ENCODE measurements at regions not wholly inside any gene's neighbourhood (a gene's known extent, or its start where the extent isn't known, plus 50 kb on each side); places are given as distances from the start of the nearest gene placed in this dataset.
"Not testable (repeated sequence)": the region's sequence is repeated elsewhere in the genome, so short reads cannot be mapped to it uniquely, and the experiment has no call there.

DNA sequence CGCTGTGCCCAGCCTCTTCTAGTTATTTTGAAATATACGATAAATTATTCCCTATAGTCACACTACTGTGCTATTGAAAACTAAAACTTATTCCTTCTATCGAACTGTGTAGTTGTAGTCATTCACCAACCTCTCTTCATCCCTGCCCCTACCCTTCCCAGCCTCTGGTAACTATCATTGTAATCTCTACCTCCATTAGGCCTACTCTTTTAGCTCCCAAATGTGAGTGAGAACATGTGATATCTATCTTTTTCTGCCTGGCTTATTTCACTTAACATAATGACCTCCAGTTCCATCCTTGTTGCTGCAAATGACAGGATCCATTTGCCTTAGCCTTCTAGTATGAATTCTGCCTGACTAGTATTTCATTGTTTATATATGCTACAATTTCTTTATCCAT, 127.4 kb downstream of the PSAT1 start:
- no peaks in the 10 kb centered on the region for H3K36me3 ChIP-seq (ENCODE audit: insufficient read depth, low read length)
- H3K27ac ChIP-seq (ENCODE audit: low read depth, low read length) = no peak overlapping the region
- CTCF ChIA-PET = no interaction called here
- no peaks in the 10 kb centered on the region for H3K4me1 ChIP-seq (ENCODE audit: insufficient read depth, low read length)
- H3K9me3 ChIP-seq (ENCODE audit: low read length) = no peaks in the 10 kb centered on the region
- Mint-ChIP-seq H3K4me3 (no peak overlapping the region), H3K9me3 (peaks cover 0 to 7% (median 3%) of the 10 kb centered on the region in 5 donors), H3K27me3 (peaks cover 0 to 15% of the 10 kb centered on the region in 2 donors), H3K4me1 (peaks cover 0 to 8% (median 0%) of the 10 kb centered on the region in 3 donors), H3K36me3 (no peaks in the 10 kb centered on the region), H3K27ac (no peak overlapping the region)
- H3K4me3 ChIP-seq (ENCODE audit: low read length) = no peak overlapping the region
- POLR2A ChIA-PET = no interaction called here
- H3K27me3 ChIP-seq (ENCODE audit: insufficient read depth, low read length, poor library complexity, severe bottlenecking) = no peaks in the 10 kb centered on the region
- no peak for DNase-seq

DNA sequence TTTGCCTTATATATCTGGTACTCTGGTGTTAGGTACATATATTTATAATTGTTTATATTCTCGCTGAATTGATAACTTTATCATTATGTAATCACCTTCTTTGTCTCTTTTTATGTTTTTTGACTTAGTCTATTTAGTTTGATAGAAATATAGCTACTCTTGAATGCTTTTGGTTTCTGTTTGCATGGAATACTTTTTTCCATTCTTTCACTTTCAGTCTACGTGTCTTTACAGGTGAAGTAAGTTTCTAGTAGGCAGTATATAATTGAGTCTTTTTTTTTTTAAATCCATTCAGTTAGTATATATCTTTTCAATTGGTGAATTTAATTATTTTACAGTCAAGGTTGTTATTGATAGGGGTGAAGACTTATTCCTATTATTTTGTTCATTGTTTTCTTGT, 131.7 kb downstream of the PSAT1 start:
- Histone ChIP-seq H3K27me3 (ENCODE audit: insufficient read depth, low read length, poor library complexity, severe bottlenecking) (no peaks in the 10 kb centered on the region), H3K36me3 (ENCODE audit: insufficient read depth, low read length) (no peaks in the 10 kb centered on the region), H3K27ac (ENCODE audit: low read depth, low read length) (no peak overlapping the region), H3K4me1 (ENCODE audit: insufficient read depth, low read length) (no peaks in the 10 kb centered on the region), H3K4me3 (ENCODE audit: low read length) (no peak overlapping the region), H3K9me3 (ENCODE audit: low read length) (no peaks in the 10 kb centered on the region)
- H3K4me3 Mint-ChIP-seq = no peak overlapping the region
- peaks cover 0 to 8% (median 0%) of the 10 kb centered on the region in 3 donors for H3K4me1 Mint-ChIP-seq
- peaks cover 0 to 4% (median 0%) of the 10 kb centered on the region in 3 donors for H3K36me3 Mint-ChIP-seq
- no peak overlapping the region for H3K27ac Mint-ChIP-seq
- DNase-seq = no peak
- CTCF ChIA-PET = no interaction called here
- POLR2A ChIA-PET = no interaction called here
- H3K9me3 Mint-ChIP-seq = peaks cover 0 to 9% (median 7%) of the 10 kb centered on the region in 5 donors
- peaks cover 3 to 12% of the 10 kb centered on the region in 2 donors for H3K27me3 Mint-ChIP-seq

DNA sequence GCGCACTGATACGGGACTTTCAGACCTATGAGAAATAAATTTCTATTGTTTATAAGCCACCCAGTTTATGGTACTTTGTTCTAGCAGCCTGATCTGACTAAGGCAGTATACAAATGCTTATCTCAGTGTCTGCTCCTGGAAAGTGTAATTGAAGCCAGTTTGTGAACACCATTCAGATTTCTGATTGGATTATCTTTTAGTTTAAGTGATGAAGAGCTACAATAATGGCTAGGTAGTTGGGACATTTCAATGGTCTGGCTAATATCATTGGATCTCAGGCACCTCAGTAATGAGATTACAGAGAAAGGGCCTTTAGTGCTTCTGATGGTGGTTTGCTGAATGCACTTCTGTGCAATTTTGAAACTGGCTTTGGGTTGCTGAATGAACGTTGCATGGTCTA, 133.5 kb downstream of the PSAT1 start:
- POLR2A ChIA-PET = no interaction called here
- Histone ChIP-seq H3K9me3 (ENCODE audit: low read length) (no peaks in the 10 kb centered on the region), H3K4me1 (ENCODE audit: insufficient read depth, low read length) (no peaks in the 10 kb centered on the region), H3K4me3 (ENCODE audit: low read length) (no peak overlapping the region), H3K27ac (ENCODE audit: low read depth, low read length) (no peak overlapping the region), H3K27me3 (ENCODE audit: insufficient read depth, low read length, poor library complexity, severe bottlenecking) (no peaks in the 10 kb centered on the region), H3K36me3 (ENCODE audit: insufficient read depth, low read length) (no peaks in the 10 kb centered on the region)
- Mint-ChIP-seq H3K27ac (peak overlapping the region in 1 of 8 donors; percentile 2), H3K9me3 (peaks cover 0 to 9% (median 7%) of the 10 kb centered on the region in 5 donors), H3K36me3 (peaks cover 0 to 4% (median 0%) of the 10 kb centered on the region in 3 donors), H3K27me3 (peaks cover 3 to 20% of the 10 kb centered on the region in 2 donors), H3K4me3 (no peak overlapping the region), H3K4me1 (peaks cover 0 to 8% (median 0%) of the 10 kb centered on the region in 3 donors)
- DNase-seq = no peak
- CTCF ChIA-PET = interaction anchor here (1.0 kb wide), 2 partner anchors 9 kb away, joined by 3 to 4 read pairs; no protein-coding TSS in a partner anchor

DNA sequence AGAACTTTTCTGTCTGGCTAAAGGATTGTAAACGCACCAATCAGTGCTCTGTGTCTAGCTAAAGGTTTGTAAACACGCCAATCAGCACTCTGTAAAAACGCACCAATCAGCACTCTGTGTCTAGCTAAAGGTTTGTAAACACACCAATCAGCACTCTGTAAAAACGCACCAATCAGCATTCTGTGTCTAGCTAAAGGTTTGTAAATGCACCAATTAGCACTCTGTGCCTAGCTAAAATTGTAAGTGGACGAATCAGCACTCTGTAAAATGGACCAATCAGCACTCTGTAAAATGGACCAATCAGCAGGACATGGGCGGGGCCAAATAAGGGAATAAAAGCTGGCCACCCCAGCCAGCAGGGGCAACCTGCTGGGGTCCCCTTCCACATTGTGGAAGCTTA, 134.1 kb downstream of the PSAT1 start:
- H3K36me3 Mint-ChIP-seq; DNase-seq; POLR2A ChIA-PET; H3K27me3 ChIP-seq (ENCODE audit: insufficient read depth, low read length, poor library complexity, severe bottlenecking); H3K9me3 Mint-ChIP-seq; H3K9me3 ChIP-seq (ENCODE audit: low read length); H3K27ac Mint-ChIP-seq; H3K36me3 ChIP-seq (ENCODE audit: insufficient read depth, low read length); H3K4me1 Mint-ChIP-seq; H3K27ac ChIP-seq (ENCODE audit: low read depth, low read length); H3K4me3 ChIP-seq (ENCODE audit: low read length); H3K4me1 ChIP-seq (ENCODE audit: insufficient read depth, low read length): not testable (repeated sequence)
- Mint-ChIP-seq H3K4me3 (peak overlapping the region in 1 of 7 donors; percentile 4), H3K27me3 (peaks cover 3 to 20% of the 10 kb centered on the region in 2 donors)
- CTCF ChIA-PET = interaction anchor here (1.0 kb wide), 2 partner anchors 8 to 9 kb away, joined by 3 to 4 read pairs; no protein-coding TSS in a partner anchor

DNA sequence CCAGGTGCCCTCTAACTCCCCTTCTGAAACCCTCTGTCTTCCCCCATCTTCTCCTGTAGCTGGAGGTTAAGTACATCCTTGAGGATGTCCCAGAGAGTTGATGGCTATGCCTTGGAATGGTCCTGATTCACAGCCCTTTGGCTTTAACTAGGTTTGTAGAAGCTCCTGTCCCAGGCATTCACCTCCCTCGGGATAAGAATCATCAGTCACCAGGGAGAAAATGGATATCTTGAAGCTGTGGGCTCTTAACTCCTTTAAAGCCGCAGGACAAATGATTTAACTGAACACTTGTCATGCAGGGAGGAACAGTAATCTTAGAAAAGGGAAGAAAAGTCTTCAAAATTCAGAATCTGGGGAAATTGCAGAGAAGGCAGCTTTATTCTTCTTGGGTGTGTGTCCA, 139.9 kb downstream of the PSAT1 start:
- Histone ChIP-seq H3K27me3 (ENCODE audit: insufficient read depth, low read length, poor library complexity, severe bottlenecking) (no peaks in the 10 kb centered on the region), H3K27ac (ENCODE audit: low read depth, low read length) (no peak overlapping the region), H3K4me3 (ENCODE audit: low read length) (no peak overlapping the region), H3K4me1 (ENCODE audit: insufficient read depth, low read length) (no peaks in the 10 kb centered on the region), H3K9me3 (ENCODE audit: low read length) (no peaks in the 10 kb centered on the region), H3K36me3 (ENCODE audit: insufficient read depth, low read length) (no peaks in the 10 kb centered on the region)
- ChIA-PET POLR2A (no interaction called here), CTCF (no interaction called here)
- DNase-seq = no peak
- H3K27me3 Mint-ChIP-seq = peaks cover 13 to 35% of the 10 kb centered on the region in 2 donors
- H3K27ac Mint-ChIP-seq = no peak overlapping the region
- peaks cover 4 to 8% (median 5%) of the 10 kb centered on the region in 3 donors for H3K4me1 Mint-ChIP-seq
- H3K9me3 Mint-ChIP-seq = peaks cover 0 to under 1% (median 0%) of the 10 kb centered on the region in 5 donors
- H3K36me3 Mint-ChIP-seq = no peaks in the 10 kb centered on the region
- H3K4me3 Mint-ChIP-seq = no peak overlapping the region

DNA sequence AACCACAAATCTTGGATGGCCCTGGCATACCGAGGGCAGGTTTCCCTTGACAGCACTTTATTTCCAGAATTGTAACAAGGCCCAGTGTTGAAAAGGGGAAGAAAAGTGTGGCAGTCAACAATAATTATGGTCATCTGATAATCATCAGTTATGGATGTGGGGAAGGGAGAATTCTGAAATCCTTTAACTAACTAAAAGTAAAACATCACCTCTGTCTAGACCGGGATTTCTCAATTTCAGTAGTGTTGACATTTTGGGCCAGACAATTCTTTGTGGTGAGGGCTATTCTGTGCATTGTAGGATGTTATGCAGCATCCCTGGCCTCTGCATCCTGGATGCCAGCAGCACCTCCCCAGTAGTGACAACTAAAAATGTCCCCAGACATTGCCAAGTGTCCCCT, 140.4 kb downstream of the PSAT1 start:
- Histone ChIP-seq H3K4me1 (ENCODE audit: insufficient read depth, low read length) (no peaks in the 10 kb centered on the region), H3K27ac (ENCODE audit: low read depth, low read length) (no peak overlapping the region), H3K27me3 (ENCODE audit: insufficient read depth, low read length, poor library complexity, severe bottlenecking) (no peaks in the 10 kb centered on the region), H3K9me3 (ENCODE audit: low read length) (no peaks in the 10 kb centered on the region), H3K4me3 (ENCODE audit: low read length) (no peak overlapping the region), H3K36me3 (ENCODE audit: insufficient read depth, low read length) (no peaks in the 10 kb centered on the region)
- no peaks in the 10 kb centered on the region for H3K9me3 Mint-ChIP-seq
- no peak overlapping the region for H3K4me3 Mint-ChIP-seq
- CTCF ChIA-PET = interaction anchor here (1.0 to 2.8 kb wide), 3 partner anchors 9 to 25 kb away, joined by 3 to 16 read pairs (median 5); no protein-coding TSS in a partner anchor
- POLR2A ChIA-PET = no interaction called here
- no peak overlapping the region for H3K27ac Mint-ChIP-seq
- no peak for DNase-seq
- peaks cover 13 to 35% of the 10 kb centered on the region in 2 donors for H3K27me3 Mint-ChIP-seq
- H3K4me1 Mint-ChIP-seq = peaks cover 4 to 8% (median 5%) of the 10 kb centered on the region in 3 donors
- no peaks in the 10 kb centered on the region for H3K36me3 Mint-ChIP-seq

DNA sequence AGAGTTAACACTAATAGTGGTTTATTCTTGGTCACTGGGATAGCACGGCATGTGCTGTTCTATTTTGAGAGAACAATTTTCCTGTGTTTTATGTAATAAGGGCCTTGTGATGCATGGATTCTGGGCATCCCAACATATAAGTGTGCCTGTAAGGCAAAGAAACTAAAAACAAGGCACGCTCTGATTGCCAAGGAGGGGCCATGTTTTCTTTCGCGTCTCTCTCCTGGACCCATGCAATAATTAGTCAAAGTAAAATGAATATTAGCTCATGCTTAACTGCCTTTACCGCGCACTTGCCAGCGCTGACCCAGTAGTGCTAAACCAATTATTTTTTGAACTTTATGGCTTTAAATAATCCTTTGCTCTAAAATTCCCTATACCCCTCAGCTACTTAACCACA, 140.9 kb downstream of the PSAT1 start:
- H3K4me1 ChIP-seq (ENCODE audit: insufficient read depth, low read length) = no peaks in the 10 kb centered on the region
- H3K36me3 ChIP-seq (ENCODE audit: insufficient read depth, low read length) = no peaks in the 10 kb centered on the region
- H3K4me3 ChIP-seq (ENCODE audit: low read length) = no peak overlapping the region
- Mint-ChIP-seq H3K36me3 (no peaks in the 10 kb centered on the region), H3K4me1 (peaks cover 4 to 8% (median 5%) of the 10 kb centered on the region in 3 donors), H3K4me3 (no peak overlapping the region), H3K9me3 (no peaks in the 10 kb centered on the region), H3K27me3 (peaks cover 13 to 35% of the 10 kb centered on the region in 2 donors), H3K27ac (no peak overlapping the region)
- CTCF ChIA-PET = interaction anchor here (1.0 to 2.8 kb wide), 3 partner anchors 9 to 24 kb away, joined by 3 to 16 read pairs (median 5); no protein-coding TSS in a partner anchor
- H3K27me3 ChIP-seq (ENCODE audit: insufficient read depth, low read length, poor library complexity, severe bottlenecking) = no peaks in the 10 kb centered on the region
- POLR2A ChIA-PET = no interaction called here
- DNase-seq = no peak
- H3K27ac ChIP-seq (ENCODE audit: low read depth, low read length) = no peak overlapping the region
- H3K9me3 ChIP-seq (ENCODE audit: low read length) = no peaks in the 10 kb centered on the region

DNA sequence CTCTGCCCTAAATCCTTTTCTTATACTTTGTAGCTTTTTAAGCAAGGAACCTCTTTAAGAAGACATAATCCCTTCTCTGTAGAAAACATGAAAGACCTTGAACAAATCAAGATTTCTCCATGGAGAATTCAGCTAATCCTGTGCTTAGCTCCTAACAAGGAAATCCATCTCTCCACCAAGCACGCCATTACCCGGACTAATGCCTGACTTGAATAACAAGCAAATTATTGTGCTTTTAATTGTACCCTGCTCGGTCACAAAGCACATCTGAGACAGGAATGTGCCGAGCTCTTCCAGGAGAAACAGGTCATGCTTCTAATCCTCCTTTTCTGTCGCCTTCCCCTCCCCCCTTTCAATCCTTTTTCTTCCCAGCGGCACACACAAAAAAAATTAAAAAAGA, 141.3 kb downstream of the PSAT1 start:
- Mint-ChIP-seq H3K4me1 (peaks cover 4 to 8% (median 5%) of the 10 kb centered on the region in 3 donors), H3K4me3 (no peak overlapping the region), H3K27ac (no peak overlapping the region), H3K36me3 (no peaks in the 10 kb centered on the region), H3K27me3 (peaks cover 13 to 34% of the 10 kb centered on the region in 2 donors), H3K9me3 (no peaks in the 10 kb centered on the region)
- ChIA-PET POLR2A (no interaction called here), CTCF (interaction anchor here (1.0 to 2.8 kb wide), 3 partner anchors 8 to 24 kb away, joined by 3 to 16 read pairs (median 5); no protein-coding TSS in a partner anchor)
- Histone ChIP-seq H3K27ac (ENCODE audit: low read depth, low read length) (no peak overlapping the region), H3K4me3 (ENCODE audit: low read length) (no peak overlapping the region), H3K36me3 (ENCODE audit: insufficient read depth, low read length) (no peaks in the 10 kb centered on the region), H3K4me1 (ENCODE audit: insufficient read depth, low read length) (no peaks in the 10 kb centered on the region), H3K27me3 (ENCODE audit: insufficient read depth, low read length, poor library complexity, severe bottlenecking) (no peaks in the 10 kb centered on the region), H3K9me3 (ENCODE audit: low read length) (no peaks in the 10 kb centered on the region)
- DNase-seq = no peak
